Stimulated activated CD4-positive, alpha-beta T cell treated with anti-CD3 and anti-CD28 coated beads, Interleukin-15, amount 100 ng/mL, for 1 hour (primary cell): ENCODE measurements at regions not wholly inside any gene's neighbourhood (a gene's known extent, or its start where the extent isn't known, plus 50 kb on each side); places are given as distances from the start of the nearest gene placed in this dataset.

ENCODE experiments used
- DNase-seq, 2 donors: peaks; one replicate each; pipeline ENCODE4 v3.0.0-alpha.2; 2020; ENCODE audit warnings: low read depth in 1 of 2, low spot score in 1 of 2

GRCh38 chr21:35119501-35120047 is 70.5 kb upstream of the RUNX1 start:
- no peak for DNase-seq

- DNase-seq, result no peak
These were observed 67.7 kb upstream of the RUNX1 start for GRCh38 chr21:35116777-35117176.

DNA sequence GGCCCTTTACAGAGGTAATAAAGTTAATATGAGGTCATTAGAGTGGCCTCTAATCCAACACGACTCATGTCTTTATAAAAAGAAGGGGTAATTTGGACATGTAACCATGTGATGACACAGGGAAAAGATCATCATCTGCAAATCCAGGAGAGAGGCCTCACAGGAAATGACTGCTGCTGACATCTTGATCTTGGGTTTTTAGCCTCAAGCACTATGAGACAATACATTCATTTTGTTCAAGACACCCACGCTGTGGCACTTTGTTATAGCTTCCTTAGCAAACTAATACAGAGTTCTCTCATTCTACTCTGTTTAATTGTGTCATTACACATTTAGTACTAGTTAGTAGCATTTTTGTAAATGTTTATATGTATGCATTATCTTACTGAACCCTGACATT is 64.0 kb upstream of the RUNX1 start:
- no peak for DNase-seq

DNA sequence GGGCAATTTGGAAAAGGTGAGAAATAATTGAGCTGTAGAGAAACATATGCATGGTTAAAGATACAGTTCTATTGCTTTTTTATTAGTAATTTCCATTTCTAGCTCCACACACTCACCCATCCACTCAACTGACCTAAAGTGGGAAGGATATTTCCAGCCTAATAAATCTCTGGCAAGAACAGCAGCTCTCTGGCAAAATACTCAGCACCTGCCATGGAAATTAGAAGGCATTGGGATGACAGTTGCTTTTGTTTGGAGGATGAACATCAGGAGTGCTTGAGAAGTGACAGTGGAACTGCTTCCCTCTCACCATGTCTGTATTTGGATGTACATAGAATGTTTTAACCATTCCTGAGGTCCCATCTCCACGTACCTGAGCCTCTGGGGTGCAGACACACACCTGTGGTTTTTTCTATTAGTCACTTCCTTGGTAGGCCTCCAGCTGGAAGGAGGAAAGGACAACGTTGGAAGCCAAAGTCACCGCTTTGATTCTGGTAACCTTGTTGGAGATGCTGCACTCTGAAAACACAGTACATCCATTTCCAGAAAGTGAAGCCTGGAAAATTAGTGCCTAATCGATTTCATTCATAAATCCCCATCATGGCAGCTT is 62.3 kb upstream of the RUNX1 start:
- no peak for DNase-seq

- no peak for DNase-seq
These were observed 59.8 kb upstream of the RUNX1 start for GRCh38 chr21:35108887-35109286.

GRCh38 chr21:35107520-35107919 is 58.4 kb upstream of the RUNX1 start:
- DNase-seq, result no peak

- no peak for DNase-seq
These were observed 57.2 kb upstream of the RUNX1 start for GRCh38 chr21:35106246-35106835.

DNA sequence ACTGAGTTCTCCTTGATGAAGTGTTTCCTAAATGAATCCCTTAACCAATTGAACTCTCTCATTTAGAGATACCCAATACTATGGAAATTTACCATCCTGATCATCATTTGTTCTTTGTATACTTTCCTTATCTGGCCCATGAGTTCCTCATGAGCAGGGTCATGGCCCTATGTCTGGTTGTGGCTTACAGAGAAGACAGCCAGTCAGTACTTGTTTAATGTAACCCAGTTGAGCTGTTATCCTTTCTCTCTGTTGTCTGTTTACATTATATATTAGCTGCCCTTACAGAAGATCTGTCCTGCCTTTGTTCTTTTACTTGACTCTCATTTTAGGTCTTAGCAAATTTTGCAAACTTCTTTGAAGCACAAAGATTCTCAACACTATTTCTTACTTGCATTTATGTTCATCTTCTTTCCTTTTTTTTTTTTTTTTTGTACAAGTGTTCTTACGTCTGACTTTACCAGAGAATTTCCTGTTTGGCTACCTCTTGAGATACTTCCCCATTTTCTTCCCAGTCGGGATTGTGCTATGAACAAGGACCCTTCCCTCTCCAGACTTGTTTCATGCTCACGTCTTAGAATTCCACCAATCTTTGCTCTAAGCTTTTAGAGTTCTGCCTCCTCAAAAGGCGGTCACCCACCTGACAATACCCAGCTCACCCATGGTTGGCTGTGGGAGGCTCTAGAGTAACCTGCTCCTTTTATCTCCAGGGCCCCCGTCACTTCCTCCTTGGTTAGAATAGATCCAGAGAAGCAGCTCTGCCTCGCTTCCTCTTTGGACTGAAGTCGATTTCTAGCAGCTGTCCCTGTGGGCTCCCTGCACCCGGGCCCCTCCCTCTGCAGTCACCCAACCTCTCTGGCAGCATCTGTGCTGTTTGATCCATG is 53.6 kb upstream of the RUNX1 start:
- no peak for DNase-seq

DNA sequence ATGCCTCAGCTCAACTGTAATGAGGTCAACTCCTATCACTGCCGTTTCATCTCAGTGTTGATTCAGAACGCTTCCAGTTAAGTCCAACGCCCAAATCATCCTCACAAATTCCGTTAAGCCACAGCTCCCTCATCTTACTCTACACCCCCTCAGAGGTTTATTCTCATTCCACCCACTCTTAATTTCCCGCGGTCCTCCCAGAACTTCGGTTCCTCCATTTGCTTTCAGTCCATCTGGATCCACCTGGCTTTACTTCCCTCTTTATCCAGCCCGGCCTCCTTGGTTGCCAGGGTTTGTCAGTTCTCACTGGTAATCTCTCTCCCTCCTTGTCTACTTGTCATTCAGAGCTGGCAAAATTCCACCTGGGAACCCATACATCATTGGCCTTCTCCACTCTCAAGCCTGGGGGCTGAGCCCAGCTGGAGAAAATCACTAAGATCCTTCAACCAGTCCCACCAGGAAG is 51.3 kb upstream of the RUNX1 start:
- no peak for DNase-seq

DNA sequence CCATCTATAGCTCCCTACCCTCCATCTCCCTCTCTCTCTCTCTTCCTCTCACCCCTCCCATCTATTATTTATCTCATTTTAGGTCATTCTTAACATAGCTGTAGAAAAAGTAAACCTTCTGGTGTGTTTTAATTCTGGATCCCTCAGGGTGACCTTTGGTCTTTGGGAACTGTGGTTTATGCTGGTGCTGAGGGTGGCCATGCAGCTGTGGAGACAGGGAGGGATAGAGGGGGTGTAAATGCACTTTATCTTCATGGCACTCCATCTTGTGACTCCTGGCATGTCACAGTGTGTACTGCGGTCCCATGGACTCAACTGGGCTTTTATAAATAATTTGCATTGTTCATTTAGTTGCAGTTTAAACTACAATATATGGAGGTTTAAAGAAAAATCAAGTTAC is 50.2 kb upstream of the RUNX1 start:
- DNase-seq, result no peak
